HG03460 (cell line): ENCODE measurements at regions not wholly inside any gene's neighbourhood (a gene's known extent, or its start where the extent isn't known, plus 50 kb on each side); places are given as distances from the start of the nearest gene placed in this dataset.

Source experiments
- ATAC-seq: cut with Tn5 transposase; IDR thresholded peaks from one replicate; pipeline ENCODE4 v1.9.1; 2021; ENCODE audit not compliant: unreplicated experiment

DNA sequence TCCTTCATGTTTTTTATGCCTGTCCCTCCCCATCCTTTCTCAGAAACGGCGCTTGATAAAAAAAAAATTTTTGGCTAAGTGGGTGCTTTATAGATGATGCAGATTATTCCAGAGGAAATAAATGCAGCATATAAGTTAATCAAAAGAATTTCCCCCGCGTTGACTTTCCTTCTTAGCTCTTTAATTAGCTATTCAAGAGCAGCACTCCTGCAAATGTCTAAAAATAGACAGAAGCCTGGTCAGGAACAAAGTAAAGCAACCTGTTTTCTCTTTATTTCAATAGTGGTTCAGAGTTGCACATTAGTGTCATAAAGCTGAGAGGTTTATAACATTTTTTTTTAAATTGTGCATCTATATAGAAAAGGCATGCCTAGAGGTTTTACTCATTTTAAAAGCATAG is 439.5 kb upstream of the LRRC7 start:
- no peak for ATAC-seq

DNA sequence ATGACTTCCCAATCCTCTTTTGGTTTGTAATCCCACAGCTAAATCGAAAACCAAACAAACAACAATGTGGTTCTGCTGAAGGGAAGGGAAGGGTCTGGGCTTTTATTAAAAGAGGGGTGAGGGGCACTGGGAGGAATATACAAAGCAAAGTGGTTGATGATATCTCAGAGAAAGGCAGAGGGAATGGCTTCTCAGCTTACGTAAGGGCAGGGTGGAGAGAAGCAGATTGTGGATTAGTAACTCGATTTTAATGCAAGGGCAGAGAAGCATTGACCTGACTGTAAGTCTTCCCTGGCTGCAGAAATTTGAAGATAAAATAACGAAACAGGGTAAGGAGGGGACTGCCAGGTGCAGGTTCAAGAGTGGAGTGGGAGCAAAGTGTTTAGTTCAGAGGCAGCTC is 438.2 kb upstream of the LRRC7 start:
- ATAC-seq, result no peak

DNA sequence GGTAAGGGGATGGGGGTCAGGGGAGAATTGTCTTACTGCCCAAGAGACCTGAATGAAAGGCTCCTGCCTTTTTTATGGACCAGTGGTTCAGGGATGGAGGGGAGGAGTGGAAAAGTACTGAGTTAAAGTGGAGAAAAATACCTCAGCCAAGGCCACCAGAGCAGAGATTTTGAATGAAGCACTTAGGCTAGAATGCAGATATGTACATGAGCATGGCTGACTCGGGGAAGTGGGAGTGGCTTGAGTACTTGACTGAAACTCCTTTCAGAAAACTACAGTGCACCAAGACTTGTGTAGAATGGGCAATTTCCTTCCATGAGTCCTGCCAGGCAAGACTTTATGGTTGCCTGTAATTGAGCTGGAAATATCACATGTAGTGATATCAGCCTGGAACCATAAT is 429.6 kb upstream of the LRRC7 start:
- no peak for ATAC-seq

DNA sequence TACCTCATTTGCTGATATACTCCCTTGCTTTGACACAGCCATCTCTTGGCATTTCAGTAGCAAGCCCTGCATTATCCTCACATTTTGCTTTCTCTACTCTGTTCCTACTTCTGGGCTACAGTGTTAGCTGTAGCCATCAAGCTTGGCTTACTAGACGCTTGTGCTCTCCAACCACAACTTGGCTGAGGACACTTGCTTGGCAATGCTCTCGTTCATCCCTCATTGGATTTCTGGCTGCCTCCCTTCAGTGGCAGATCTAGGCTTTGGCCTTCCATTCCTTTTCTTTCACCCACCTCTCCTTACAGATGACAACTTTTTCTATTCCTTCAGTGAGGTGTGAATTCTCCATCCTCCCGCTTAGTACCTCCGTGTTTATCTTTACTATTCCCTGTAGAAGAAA is 428.7 kb upstream of the LRRC7 start:
- ATAC-seq, result no peak

DNA sequence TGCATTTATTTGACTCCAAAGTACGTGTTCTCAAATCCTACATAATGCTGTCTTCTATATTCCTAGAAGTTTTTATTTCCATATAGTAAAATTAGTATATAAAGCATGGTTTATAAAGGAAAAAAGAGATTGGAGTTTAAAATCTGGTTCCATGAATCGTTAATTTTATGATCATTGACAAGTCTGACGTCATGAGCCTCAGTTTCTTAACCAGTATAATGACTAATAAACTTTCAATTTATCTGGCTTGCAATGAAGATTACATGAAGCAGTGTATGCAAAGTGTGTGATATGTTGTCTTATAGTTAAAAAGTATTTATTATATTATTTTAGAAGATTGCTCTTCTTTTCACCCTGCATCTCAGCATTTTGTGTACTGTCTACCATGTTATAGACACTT is 421.4 kb upstream of the LRRC7 start:
- no peak for ATAC-seq

DNA sequence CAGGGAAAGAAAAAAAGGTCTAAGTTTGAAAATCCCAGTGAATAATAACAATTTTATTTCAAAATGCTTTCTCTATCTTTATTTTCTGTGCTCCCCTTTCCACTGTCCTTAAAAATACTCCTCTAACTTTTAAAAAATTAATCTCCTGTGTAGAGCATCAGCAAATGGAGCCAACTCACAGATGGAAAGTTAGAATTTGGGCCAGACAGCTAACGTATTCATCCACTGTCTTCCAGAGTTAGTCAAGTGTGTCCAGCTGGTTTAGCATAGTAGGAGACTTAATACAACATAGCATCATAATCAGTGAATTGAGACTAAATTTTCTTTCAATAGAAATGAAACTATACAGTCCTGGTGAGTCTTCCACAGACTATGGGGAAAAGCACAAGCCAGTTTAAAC is 419.0 kb upstream of the LRRC7 start:
- ATAC-seq, result no peak

DNA sequence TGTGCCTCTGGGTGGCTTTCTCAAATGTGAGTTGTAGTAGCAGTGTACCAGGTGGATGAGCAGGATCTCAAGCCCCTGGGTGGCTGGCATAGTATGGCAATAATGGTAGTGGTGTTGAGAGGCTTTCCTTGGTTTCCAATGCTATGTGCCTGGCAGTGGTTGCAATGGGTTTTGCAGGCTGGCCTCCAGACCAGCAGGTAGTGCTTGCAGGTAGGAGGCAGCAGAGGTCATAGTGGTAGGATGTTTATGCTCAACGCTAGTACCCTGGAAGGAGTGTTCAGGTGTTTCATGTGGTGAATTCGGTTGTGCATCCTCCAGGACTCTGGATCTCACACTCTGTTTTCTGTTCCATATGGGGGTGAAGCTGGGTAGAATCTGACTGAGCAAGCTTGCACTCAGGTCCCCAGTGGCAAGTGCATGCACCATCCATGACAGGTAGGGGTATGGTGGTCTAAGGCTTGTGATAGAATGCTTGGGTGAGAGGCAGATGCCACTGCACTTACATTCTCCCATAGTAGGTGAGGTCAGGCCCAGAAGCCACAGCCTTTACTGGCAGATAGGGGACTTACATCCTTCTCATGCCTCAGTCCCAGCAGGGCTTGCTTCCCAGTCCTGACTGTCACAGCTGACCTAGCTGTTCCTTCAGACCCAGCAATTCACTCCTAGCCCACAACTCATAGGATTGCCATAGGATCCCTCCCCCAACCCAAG is 410.5 kb upstream of the LRRC7 start:
- ATAC-seq, result no peak

DNA sequence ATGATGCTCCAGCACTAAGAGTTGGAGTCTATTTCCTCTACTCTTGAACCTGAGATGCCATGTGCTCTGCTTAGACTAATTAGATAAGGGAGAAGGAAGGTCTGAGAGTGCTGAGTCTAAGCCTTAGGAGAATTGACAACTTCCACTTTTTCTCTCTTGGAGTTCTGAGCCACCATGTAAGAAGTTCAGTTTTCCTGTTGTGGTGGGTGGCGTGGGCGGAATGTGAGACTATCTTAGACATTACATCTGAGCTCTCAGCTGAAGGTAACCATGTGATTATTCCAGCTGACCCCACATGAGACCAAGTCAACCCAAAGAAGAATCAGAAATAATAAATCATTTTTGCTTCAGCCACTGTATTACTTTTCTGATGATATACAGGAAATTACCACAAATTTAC is 404.5 kb upstream of the LRRC7 start:
- ATAC-seq, result no peak

DNA sequence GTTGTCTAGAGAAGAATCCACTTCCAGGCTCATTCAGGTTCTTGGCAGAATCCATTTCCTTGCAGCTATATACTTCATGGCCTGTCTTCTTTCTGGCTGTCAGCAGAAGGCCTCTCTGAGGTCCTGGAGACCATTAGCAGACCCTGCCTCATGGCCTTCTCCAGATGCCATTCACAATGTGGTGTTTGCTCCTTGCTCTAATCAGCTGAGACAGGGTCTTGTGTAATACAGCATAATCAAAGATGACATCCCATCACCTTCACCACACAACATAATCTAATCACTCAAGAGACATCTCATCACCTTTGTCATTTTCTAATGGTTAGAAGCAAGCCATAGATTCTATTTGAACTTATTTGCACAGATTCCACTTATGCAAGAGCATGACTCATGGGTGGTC is 403.9 kb upstream of the LRRC7 start:
- no peak for ATAC-seq

DNA sequence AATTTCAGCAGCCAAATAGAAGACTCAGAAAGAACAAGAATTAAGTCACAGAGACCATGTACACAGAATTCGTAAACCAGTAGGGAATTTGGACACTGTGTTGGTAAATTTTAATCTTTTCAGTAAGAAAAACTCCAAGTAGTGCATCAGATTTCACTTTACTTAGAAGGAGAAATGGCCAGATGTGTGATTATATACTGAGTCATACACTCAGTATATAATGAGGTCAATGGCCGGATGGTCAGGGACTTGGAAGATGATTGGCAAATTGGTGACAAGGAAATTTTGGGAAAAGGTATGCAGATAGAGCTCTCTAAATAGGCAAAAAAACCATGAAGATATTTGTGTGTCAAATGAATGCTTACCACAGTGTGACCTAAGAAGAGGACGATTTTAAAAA is 399.8 kb upstream of the LRRC7 start:
- no peak for ATAC-seq

DNA sequence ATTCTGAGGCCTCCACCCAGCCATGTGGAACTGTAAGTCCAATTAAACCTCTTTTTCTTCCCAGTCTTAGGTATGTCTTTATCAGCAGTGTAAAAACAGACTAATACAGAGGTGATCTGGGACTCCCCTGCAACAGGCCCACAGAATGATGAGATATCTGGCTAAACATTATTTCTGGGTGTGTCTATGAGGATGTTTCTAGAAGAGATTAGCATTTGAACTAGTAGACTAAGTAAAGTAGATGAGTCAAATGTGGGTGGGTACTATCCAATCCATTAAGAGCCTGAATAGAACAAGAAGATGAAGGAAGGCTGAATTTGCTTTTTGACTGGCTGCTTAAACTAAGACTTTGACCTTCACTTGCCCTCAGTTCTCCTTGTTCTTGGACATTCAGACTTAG is 396.5 kb upstream of the LRRC7 start:
- ATAC-seq, result no peak

DNA sequence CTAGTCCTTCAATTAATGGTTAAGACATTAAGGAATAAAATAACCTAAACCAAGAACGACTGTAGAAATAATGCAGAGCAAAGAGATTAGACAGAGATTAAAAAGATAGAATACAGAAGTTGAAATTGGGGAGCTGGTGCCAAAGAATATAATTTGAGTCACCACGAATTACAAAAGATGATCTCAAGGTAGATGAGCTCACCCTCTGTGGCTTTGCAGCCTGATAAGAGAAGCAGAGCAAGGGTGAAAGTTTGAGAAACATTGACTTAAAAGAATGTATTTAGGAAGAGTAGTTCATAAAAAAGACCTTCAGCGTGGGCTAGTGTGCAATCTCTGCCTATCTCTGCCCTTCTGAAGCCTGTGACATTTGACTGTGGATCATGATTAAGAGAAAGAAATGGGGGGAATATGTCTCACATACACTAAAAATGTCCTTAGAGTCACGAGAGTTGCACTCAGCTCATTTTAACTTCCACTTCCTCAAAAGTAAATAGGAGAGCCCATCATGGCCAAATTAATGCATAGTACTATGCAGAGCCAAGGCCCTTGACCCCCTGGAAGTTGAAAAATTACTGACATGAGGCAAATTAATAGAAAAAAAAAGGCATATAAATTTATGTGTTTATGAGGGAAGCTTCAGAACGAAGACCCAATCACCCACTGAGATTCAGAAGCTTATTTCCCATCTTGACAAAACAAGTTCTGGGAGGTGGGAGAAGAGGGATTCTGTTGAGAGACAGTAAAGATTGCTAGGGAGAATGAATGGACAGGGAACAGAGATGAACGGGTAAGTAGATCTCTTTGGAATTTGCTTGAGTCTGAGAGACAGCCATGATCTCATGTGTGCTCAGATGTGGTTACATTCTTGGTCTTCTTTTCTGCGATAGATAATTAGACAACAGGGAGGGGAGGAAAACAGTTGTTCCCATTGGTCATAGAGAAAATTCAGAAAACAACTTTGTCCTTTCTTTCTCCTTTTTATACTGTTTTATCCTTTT is 395.4 kb upstream of the LRRC7 start:
- ATAC-seq, result no peak

DNA sequence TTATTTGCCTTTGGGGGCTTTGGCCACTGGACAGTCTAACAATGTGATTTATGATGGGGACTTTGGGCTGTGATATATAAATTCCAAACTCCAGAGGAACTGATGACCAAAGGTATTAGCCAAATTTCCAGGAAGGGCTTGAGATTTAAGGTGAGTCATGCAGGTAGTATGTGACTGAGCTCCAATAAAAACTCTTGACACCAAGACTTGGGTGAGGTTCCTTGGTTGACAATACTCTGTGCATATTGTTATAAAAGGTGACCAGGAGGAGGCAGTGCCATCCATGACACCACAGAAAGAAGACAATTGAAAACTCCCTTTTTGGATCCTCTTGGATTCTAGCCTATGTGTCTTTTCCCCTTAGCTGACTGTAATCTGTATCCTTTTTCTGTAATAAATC is 392.7 kb upstream of the LRRC7 start:
- no peak for ATAC-seq

DNA sequence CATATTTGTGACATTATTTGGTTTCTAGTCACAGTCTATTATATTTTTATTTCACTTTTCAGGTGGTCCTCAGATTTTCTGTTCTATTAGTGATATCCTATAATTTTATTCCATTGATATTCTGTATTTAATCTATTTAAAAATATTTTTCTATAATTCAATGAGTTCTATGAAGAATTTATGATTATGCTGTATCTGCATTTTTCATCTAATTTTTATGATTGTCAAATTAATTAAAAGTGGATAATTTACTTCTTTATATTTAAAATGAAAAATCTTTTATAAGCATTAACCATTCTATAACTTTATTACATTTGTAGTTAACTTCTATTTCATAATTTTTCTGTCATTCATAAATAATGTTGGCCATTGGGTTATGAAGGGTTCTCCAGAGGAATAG is 387.4 kb upstream of the LRRC7 start:
- no peak for ATAC-seq

DNA sequence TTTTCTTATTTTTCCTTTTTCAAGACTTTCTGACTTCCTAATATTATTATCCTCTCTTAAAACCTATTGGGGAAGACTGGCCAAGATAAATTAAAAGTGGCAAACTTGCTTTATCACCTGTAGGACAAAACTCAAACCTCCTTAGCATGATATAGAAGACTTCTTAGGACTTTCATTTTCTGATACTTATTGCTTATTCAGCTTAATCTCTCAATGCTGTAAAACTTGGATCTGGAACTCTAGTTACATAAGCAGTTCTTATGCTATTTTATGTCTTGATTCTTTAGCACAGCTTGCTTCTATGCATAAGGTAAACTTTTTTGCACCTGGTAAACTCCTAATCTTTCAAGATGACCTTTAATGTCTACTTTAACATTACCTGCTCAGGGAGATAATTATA is 382.3 kb upstream of the LRRC7 start:
- ATAC-seq, result no peak

DNA sequence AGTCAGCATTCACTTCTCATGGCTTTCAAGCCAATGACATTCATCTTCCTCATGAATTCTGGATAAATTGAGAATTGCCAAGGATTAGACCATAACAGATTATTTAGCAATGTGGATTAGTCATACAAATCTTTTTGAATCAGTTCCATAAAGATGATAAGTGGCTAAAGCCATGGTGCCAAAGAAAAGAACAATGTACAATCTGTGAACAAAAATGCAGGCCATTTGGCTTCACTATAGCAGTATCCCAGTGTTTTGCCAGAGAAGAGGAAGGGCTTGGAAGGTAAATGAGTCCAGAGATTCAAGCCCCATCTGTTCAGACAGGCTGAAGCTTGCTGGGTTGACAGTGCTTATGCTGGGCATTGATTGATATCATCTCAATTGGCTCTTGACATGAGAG is 376.4 kb upstream of the LRRC7 start:
- no peak for ATAC-seq

DNA sequence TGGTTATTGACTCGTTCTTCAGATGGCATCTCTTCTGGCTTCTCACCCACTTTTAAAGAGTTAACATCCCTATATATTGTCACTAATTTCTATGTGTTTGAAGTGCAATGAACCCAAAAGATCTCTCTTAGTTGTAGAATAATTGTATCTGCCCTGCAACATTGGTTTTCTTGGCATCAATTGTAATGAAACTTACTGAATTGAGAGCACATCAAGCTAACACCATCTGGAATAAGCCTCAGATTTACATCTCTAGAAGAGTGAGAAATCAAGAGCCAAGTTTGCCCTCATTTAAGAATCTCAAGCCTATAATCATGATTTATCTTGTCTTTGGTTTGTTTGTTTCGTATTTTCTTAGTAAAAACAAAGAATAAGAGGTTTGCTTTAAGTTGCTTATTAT is 372.6 kb upstream of the LRRC7 start:
- no peak for ATAC-seq

DNA sequence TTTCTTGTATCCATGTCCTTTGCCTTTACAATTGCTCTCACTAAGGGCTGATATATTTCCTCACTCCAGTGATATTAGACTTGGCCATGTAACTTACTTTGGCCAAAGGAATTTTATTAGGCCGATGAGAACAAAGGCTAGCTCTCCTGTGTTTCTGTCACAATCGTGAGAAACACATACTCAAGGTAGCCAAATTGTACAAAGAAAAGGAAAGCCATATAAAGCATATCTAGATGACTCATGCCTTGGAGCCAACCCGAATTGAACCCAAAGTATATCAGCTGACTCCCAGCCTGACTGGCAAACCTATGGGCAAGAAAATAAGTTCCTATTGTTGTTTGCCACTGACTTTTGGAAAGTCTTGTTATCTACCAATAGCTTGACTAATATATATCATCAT is 371.7 kb upstream of the LRRC7 start:
- ATAC-seq, result no peak

DNA sequence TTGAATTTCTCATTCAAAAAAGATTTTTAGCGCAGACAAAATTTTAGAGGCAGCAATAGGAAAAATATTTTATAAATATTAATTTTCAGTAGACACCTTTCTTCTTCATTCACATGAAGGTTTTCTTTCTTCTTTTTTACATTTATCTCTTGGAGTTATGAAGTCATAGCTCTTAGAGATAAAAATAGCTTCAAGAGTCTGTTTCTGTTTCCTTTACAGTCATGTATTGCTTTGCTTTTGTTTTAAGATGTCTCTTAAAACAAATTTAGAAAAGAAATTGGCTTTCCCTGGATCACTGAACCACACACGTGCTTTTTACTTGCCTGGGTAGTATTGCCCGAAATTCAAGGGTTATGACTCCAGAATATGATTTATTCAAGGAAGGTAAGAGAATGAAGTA is 369.9 kb upstream of the LRRC7 start:
- no peak for ATAC-seq

DNA sequence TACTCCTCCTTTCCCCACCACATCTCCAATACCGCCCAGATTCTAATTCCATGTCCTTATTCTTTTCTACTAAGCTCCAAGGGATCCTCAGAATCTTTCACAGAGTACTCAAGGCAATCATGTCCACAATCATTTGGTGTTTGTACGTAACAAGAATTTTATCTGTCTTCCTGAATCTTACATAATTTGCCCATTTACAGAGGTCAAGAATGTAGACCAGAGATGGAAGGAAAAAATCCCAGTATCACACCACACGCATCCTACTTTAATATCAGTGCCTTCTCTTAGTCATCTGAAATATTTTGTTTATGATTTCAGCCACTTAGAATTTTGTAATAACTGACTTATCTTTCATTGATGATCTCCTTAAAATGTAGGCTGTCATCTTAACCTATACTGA is 366.0 kb upstream of the LRRC7 start:
- no peak for ATAC-seq

DNA sequence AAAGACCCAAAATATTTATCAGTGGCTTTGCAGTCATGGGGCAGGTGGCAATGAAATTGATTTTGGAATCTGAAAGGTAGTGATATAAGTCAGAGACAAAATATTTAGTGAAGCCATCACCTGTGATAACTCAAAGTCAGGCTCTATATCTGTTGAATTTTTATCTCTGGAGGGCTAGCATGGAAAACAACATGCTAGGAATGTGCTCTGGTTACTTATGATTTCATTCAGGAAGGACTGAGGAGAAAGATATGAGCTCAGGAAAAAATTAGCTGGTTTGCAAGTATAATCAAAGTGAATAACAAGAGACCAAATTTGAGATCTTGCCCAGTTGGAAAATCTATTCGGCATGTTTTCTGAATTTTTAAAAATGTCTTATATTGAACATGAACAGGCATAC is 364.6 kb upstream of the LRRC7 start:
- ATAC-seq, result no peak

DNA sequence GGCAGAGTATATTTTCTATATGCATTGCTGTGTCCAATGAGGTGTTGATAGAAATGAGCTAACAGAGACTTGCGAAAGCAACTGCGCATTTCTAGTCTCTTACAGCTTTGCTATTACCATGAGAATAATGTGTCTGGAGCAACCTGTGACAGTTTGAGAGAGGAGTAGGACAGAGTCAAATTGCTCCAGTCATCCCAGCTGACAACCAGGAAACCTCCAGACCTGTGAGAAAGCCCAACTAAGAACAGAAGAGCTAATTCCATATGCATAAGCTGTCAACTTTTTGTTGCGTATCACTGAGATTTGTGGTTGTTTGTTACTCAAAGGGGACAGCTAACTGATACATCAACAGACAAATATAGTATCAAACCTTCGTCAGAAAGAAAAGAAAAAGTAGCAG is 354.1 kb upstream of the LRRC7 start:
- no peak for ATAC-seq
